ENCODE measurements at regions not wholly inside any gene's neighbourhood (a gene's known extent, or its start where the extent isn't known, plus 50 kb on each side); places are given as distances from the start of the nearest gene placed in this dataset.

GRCh38 chr20:57097245-57097915 lies 169.1 kb downstream of the BMP7 start:
- TF ChIP-seq CTCF (IDR thresholded peaks at IDR 0.05) (no peak), POLR2A (IDR thresholded peaks at IDR 0.05) (no peak)

Measured in right lobe of liver (tissue), 4 donors.